GM18507 (cell line): ENCODE measurements at regions not wholly inside any gene's neighbourhood (a gene's known extent, or its start where the extent isn't known, plus 50 kb on each side); places are given as distances from the start of the nearest gene placed in this dataset.
A peak's percentile ranks its signal among the peaks of the same experiment; 100 is the strongest.

Experiments
- DNase-seq: peaks from one replicate; pipeline ENCODE4 v3.0.0; 2011; ENCODE audit warnings: low read depth; ENCODE audit not compliant: insufficient read length; ENCODE audit errors: extremely low spot score
- FAIRE-seq: peaks from 2 replicates; lab custom pipeline; 2011; peaks lifted over from hg19 to GRCh38; lab: Jason Lieb, UNC

DNA sequence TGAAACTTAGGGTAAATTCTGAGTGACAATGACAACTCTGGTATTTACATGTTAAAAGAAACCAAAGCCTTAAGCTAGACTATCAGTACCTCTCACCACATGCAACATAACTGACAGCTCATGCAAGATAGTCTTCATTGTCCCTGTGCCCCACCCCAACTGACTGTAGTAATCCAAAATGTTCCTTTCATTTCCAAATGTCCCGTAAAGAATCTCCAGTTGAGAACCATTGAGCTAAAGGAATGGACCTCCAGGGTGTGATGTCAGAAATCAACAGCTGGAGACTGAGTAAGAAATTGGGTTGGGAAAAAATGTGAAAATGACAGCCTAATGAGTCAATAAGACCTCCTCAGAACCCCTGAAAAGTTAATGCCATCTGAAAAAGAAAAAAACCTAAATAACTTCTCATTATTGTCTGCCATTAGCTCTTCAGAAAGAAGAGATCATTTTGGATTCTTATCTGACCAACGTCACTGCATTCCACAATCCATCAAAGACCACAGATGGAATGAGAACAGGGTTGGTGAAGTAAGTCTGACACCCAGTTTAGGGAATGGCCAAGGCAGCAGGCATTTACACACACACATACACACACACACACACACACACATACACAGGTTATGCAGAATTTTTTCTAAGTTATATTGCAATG lies 51.7 kb upstream of the ACVR2A start:
- FAIRE-seq, result no peak

GRCh38 chr2:147790580-147790979 lies 54.2 kb upstream of the ACVR2A start:
- DNase-seq (no peak), FAIRE-seq (no peak)

More for the DNA sequence above, 51.7 kb upstream of the ACVR2A start:
- DNase-seq, result no peak

DNA sequence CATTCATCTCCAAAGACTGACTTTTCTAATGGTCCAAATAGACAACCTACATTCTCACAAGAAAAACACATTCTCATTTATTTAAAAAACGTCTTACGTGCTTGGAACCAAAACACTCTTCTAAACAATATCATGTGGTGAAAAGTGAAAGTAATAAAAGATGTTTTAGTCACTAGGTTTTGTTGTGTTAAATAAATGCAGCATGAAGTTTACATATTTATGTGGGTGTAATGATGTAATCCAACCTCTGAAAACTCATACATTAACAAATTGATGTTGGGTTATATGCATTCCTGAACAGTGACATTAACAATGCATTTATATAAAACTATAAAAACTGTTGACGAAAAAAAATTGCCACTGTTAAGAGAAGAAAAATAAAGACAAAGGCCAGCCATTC lies 55.1 kb upstream of the ACVR2A start:
- DNase-seq (no peak), FAIRE-seq (no peak)

DNA sequence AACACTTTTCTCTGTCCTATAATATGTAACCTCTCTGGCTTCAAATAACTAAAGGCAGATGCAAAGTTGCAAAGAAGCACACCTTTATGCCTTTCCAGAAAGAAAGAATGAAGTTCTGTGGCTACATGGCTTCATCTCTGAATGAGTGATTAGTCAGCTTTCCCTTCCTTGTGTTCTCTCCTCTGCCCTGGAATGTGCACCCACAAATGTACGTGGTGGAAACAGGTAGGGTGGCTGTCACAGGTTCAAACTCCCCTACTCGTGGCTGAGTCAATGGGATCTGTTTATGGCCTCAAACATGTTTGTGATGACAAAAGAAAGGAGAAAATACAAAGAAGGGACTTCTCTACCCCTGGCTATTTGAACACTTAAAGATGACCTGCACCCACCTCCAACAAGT lies 55.5 kb upstream of the ACVR2A start:
- DNase-seq (no peak), FAIRE-seq (no peak)

- FAIRE-seq (no peak), DNase-seq (no peak)
Measured at GRCh38 chr2:147782141-147782930, 62.5 kb upstream of the ACVR2A start.

- FAIRE-seq, result no peak
- DNase-seq, result no peak
Measured at GRCh38 chr2:147779440-147779839, 65.4 kb upstream of the ACVR2A start.

- FAIRE-seq, result no peak
- DNase-seq, result no peak
Measured at GRCh38 chr2:147777394-147777793, 67.4 kb upstream of the ACVR2A start.

- FAIRE-seq, result no peak
Measured at GRCh38 chr2:147774805-147775204, 70.0 kb upstream of the ACVR2A start.

GRCh38 chr2:147773479-147773878 lies 71.3 kb upstream of the ACVR2A start:
- DNase-seq (no peak), FAIRE-seq (no peak)

More at GRCh38 chr2:147774805-147775204, 70.0 kb upstream of the ACVR2A start:
- no peak for DNase-seq

DNA sequence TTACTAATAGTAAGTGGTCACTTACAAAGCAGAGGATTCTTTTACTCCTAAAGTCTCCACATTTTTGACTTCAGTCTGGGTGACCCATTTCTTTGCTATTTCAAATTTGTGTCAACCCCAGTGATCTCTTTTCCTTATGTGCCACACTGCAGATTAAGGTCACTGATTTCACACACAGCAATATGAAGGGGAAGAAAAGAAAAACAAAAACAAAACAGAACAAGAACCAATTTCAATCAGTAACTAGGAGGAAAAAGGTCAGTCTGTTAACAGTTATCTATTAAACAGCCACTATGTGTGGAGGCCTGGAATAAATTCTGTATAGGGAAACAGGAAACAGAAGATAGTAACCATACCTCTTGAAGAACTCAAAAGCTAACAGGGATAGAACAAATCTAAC lies 72.0 kb upstream of the ACVR2A start:
- DNase-seq, result no peak
- peak; percentile 36 for FAIRE-seq

DNA sequence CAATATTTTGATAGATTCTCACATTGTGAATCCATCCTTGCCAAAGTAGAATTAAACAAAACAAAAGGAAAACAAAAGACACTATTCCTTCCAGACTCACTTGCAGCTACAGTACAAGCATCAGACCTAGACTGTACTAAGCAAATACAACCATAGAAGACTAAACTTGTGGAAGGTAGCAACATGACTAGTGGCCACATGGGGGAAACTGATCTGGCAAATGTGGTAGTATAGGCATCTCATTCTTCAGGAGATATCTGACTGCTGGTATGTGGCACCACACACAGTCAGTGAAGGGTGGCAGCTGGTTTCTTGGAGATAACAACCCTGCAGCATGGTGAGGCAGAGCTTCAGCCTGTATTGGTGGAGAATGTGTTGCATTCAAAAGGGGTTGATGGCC lies 81.0 kb upstream of the ACVR2A start:
- DNase-seq, result no peak
- FAIRE-seq, result no peak

- FAIRE-seq, result no peak
- no peak for DNase-seq
Measured at GRCh38 chr2:147760984-147761383, 83.8 kb upstream of the ACVR2A start.

DNA sequence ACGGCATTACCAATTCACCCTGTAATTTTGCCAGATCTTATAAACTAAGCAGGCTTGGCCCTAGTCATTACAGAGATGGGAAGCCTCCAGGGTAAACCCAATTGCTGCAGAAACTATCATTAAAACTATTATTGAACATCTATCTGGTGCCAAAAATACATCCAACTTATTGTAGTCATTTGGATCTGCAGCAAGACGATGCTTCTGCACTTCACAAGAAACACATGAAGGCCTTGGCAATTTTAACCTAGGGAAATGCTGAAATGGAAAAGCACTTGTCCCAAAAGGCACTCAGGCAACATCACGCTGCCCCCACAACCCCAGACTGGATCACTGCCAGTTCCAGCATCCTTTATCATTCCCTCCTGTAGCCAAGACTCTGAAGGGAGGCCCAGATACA lies 85.3 kb upstream of the ACVR2A start:
- DNase-seq (no peak), FAIRE-seq (no peak)

DNA sequence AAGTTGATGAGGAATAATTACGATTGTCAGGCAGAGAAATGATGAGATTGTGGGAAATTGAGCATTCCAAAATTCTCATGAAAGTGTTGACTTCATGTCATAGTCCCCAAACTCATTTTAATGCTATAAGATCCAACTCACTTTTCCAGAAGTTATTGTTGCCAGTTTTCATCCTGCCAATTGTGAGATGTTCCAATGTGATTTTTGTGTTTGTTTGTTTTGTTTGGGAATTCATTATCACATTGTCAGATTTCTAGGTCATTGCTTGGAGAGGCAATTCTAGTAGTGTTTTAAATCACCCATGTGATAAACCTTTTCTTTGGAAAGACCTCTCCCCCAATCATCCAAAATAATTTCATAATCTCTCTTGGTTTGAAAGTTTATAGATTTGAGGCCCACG lies 86.0 kb upstream of the ACVR2A start:
- DNase-seq (no peak), FAIRE-seq (no peak)

DNA sequence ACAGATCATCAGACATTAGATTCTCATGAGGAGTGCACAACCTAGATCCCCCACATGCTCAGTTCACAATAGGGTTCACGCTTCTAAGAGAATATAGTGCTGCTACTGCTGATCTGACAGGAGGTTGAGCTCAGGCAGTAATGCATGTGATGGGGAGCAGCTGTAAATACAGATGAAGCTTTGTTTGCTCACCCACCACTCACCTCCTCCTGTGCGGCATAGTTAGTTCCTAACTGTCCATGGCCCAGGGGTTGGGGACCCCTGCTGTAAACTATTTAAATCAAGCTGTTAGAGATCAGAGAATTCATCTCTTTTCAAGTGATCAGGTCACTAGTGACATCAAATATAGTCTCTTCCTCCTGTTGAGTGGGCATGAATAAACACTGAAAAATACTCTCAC lies 88.8 kb upstream of the ACVR2A start:
- FAIRE-seq (no peak), DNase-seq (no peak)

GRCh38 chr2:147740211-147740927 lies 104.5 kb upstream of the ACVR2A start:
- FAIRE-seq (no peak), DNase-seq (no peak)

DNA sequence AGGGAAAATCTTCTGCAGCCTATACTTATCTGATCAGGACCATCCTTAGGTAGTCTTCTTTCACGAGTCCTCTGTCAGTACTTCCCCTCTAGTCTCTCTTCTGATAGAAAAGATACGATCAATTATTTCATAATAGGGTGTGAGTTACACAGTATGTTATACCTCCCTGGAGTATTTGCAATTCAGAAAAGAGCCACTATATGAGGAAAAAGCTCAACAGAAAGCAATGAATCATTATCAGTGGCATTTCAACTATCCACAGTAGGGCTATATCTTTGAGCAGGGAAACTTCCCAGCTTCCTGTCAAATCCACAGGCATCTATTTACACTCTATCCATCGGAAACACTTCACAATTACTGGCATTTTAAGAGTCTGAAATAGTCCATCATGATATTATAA lies 105.3 kb upstream of the ACVR2A start:
- DNase-seq (no peak), FAIRE-seq (no peak)

- FAIRE-seq (no peak), DNase-seq (no peak)
Measured at GRCh38 chr2:147718831-147719230, 126.0 kb upstream of the ACVR2A start.

DNA sequence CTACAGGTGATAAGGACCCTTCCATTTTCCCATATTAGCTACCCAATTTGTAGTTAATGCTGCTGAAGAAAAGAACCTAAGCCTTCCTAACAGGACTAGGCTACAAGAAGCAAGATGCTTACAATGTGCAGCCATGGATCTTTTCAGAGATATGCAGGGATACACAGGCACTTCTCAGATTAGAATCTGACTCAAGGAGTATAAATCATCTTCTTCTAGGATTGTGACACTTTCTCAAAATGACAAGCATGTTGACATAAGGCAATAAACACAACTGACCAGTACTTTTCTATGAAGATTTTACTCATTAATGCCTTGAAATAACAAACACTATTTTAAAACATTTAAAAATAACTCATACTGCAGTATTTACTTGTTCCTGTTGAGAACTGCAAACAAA lies 127.9 kb upstream of the ACVR2A start:
- DNase-seq (no peak), FAIRE-seq (peak; percentile 36)

GRCh38 chr2:147715807-147716206 lies 129.0 kb upstream of the ACVR2A start:
- FAIRE-seq, result no peak
- DNase-seq, result no peak

GRCh38 chr2:147714582-147714981 lies 130.2 kb upstream of the ACVR2A start:
- FAIRE-seq (no peak), DNase-seq (no peak)
